ENCODE measurements at regions not wholly inside any gene's neighbourhood (a gene's known extent, or its start where the extent isn't known, plus 50 kb on each side); places are given as distances from the start of the nearest gene placed in this dataset.

DNA sequence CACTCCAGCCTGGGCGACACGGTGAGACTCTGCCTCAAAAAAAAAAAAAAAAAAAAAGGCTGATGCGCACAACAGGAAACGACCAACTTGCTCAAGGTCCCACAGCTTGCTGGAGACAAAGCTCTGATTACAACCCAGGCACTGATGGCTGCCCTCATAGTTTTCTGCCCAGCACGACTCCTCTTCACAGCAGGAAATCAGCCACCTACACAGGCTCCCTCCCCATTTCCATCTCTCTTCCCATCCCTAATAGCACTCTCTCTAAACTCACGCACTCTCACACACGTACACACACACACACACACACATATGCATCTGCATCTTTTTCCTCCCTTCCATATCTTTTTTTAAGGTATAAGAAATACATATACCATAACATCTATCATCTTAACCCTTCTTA lies 153.5 kb upstream of the SOD1 start:
- no peak for TF ChIP-seq TARDBP (IDR thresholded peaks at IDR 0.05)
- TF ChIP-seq SUZ12 (IDR thresholded peaks at IDR 0.05): no peak
- TF ChIP-seq FOXK2 (IDR thresholded peaks at IDR 0.05): no peak
- TF ChIP-seq HDGF (IDR thresholded peaks at IDR 0.05; ENCODE audit: borderline replicate concordance): no peak
- no peak for TF ChIP-seq L3MBTL2 (conservative IDR thresholded peaks at IDR 0.05)
- no peak for TF ChIP-seq FOXA1 (IDR thresholded peaks at IDR 0.05)
- TF ChIP-seq, protein P1, sequence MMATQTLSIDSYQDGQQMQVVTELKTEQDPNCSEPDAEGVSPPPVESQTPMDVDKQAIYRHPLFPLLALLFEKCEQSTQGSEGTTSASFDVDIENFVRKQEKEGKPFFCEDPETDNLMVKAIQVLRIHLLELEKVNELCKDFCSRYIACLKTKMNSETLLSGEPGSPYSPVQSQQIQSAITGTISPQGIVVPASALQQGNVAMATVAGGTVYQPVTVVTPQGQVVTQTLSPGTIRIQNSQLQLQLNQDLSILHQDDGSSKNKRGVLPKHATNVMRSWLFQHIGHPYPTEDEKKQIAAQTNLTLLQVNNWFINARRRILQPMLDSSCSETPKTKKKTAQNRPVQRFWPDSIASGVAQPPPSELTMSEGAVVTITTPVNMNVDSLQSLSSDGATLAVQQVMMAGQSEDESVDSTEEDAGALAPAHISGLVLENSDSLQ (IDR thresholded peaks at IDR 0.05): no peak
- 0 out of 2 replicates have a peak, but pooled peaks have one; percentile 76 for TF ChIP-seq ZNF384 (IDR thresholded peaks at IDR 0.05)
- no peak for TF ChIP-seq SP1 (IDR thresholded peaks at IDR 0.05)
- no peak for TF ChIP-seq ARNT (IDR thresholded peaks at IDR 0.05)
- TF ChIP-seq BHLHE40 (IDR thresholded peaks at IDR 0.05; ENCODE audit: borderline replicate concordance): no peak

All from HEK293T (cell line).